GM12873 (cell line): ENCODE measurements at regions not wholly inside any gene's neighbourhood (a gene's known extent, or its start where the extent isn't known, plus 50 kb on each side); places are given as distances from the start of the nearest gene placed in this dataset.

Experiments
- TF ChIP-seq, protein P1 (sequence below): IDR thresholded peaks from 2 replicates; pipeline ENCODE4 v1.5.1; 2012; ENCODE audit warnings: low read depth, mild to moderate bottlenecking, moderate library complexity, low read length, control low read depth; ENCODE audit not compliant: insufficient read depth; ENCODE audit errors: missing control alignments

DNA sequence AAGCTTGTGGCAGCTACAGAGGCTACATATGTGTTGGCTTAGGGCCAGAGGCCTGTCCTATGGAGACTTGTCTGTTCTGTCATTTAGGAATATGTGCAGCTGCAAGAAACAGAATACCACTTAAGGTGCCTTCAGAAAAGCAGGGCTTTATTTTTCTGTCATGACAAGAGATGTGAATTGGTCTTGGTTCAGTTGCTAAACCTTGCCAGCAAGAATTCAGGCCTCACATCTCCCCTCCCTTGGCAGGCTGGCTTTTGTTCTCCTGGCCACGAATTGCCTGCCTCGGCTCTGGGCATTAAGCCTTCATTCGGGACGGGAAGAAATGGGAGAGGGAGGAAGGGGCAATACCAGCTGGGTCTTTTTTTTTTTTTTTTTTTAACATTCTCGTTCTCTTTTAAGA lies 82.4 kb upstream of the TGM3 start:
- TF ChIP-seq, protein P1, sequence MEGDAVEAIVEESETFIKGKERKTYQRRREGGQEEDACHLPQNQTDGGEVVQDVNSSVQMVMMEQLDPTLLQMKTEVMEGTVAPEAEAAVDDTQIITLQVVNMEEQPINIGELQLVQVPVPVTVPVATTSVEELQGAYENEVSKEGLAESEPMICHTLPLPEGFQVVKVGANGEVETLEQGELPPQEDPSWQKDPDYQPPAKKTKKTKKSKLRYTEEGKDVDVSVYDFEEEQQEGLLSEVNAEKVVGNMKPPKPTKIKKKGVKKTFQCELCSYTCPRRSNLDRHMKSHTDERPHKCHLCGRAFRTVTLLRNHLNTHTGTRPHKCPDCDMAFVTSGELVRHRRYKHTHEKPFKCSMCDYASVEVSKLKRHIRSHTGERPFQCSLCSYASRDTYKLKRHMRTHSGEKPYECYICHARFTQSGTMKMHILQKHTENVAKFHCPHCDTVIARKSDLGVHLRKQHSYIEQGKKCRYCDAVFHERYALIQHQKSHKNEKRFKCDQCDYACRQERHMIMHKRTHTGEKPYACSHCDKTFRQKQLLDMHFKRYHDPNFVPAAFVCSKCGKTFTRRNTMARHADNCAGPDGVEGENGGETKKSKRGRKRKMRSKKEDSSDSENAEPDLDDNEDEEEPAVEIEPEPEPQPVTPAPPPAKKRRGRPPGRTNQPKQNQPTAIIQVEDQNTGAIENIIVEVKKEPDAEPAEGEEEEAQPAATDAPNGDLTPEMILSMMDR, result no peak

DNA sequence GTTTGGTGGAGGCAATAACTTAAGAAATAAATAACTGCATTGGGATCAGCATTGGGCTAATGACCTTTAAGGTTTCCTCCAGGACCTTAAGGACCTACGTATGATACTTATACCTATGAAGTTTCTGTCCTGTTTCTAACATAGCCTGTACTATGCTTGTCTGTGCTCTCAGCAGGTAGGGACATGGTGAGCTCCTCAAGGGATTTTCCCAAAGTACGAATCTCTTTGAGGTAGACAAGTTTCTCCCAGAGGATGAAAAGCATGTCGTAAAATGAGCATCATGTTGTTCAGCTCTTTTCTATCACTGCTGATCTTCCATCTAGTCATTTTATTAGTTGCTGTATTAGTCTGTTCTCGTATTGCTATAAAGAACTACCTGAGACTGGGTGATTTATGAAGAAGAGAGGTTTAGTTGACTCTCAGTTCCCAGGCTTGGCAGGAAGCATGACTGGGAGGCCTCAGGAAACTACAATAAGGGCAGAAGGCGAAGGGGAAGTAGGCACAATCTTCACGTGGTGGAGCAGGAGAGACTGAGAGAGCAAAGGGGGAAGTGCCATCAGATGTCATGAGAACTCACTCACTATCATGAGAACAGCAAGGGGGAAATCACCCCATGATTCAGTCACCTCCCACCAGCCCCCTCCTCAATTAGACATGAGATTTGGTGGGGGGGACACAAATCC lies 77.8 kb upstream of the TGM3 start:
- TF ChIP-seq, protein P1, result no peak

DNA sequence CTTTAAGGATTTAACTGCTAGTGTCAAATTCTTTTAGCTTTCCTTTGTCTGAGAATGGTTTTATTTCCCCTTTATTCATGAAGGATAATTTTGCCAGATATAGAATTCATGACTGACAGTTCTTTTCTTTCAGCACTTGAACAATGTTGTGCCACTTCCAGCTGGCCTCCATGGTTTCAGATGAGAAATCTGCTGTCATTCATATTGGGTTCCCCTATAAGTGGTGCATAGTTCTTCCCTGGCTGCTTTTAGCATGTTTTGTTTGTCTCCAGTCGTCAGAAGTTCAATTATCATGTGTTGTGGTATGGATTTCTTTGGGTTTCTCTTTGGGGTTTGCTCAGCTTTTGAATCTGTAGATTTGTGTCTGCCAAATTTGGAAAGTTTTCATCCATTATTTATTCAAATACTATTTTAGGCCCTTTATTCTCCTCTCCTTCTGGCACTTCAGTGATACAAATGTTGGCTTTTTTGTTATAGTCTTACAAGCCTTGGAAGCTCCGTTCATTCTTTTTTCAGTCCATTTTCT lies 76.3 kb upstream of the TGM3 start:
- TF ChIP-seq, protein P1, result no peak

DNA sequence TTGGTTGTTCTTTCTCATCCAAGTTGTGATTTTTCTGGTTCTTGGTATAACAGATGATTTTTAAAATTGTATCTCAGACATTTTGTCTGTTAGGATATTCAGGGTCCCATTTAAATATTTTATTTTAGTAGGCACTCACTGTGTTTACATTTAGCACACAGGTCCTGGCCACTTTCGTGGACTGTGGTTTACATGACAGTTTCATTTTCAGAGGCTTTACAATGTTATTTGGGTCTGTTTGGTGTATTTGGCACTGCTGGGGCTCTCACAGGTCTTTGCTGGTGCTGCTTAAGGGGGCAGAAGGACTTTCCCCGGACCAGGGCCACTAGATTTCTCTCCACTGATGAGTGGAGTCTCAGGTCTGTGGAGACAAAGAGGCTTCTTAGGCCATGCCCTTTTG lies 75.5 kb upstream of the TGM3 start:
- TF ChIP-seq, protein P1, result no peak

DNA sequence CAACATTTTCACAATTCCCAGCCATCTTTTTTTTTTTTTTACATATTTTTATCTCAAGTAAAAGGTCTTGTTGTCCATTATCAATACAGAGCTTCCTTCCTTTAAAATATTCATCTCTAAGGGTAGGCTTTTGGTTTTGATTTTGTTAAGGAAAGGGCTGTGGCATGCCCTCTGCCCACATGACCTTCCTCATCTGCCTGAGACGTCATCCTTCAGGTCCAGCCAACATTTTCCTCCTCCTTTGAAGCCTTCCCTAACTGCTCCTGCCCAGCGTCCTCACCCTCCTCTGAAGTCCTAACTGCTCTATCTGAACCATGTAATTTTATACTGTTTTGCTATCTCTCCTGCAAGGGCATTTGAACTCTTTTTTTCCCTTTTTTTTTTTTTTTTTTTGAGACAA lies 73.9 kb upstream of the TGM3 start:
- TF ChIP-seq, protein P1, result no peak

DNA sequence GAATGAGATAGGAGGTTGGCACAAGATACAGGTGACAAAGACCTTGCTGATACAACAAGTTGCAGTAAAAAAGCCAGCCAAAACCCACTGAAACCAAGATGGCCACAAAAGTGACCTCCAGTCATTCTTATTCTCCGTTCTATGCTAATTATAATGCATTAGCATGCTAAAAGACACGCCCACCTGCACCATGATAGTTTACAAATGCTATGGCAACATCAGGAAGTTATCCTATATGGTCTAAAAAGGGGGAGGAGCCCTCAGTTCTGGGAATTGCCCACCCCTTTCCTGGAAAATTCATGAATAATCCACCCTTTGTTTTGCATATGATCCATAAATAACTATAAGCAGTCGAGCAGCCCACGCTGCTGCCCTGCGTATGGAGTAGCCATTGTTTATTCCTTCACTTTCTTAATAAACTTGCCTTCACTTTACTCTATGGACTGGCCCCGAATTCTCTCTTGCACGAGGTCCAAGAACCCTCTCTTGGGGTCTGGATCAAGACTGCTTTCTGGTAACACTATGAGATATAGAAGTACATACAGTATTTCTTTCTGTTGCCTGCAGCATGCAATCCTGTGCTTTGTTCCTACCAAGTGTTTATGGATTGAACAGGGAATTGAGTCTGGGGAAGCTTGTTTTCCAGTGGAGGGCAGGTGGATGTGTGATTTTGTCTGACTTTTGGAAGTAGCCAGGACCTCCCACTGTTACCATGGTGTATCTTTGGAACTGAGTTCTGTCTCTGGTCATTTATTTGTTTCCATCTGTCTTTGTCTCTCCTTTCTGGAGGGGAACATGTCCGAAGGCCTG lies 72.0 kb upstream of the TGM3 start:
- TF ChIP-seq, protein P1, result no peak

DNA sequence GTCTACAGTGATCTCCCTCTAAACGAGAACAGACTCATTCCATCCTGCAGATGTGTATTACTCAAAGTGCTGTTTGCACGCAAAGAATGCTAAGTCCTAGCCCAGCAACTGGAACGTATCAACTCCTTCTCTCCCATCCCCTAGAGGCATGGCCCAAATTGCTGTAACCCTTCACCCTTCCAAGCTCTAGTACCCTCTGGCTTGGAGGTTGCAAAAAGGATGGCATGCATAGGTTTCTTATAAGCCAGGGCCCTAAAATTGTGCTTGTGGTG lies 71.5 kb upstream of the TGM3 start:
- TF ChIP-seq, protein P1, result no peak
